ENCODE measurements at regions not wholly inside any gene's neighbourhood (a gene's known extent, or its start where the extent isn't known, plus 50 kb on each side); places are given as distances from the start of the nearest gene placed in this dataset.

DNA sequence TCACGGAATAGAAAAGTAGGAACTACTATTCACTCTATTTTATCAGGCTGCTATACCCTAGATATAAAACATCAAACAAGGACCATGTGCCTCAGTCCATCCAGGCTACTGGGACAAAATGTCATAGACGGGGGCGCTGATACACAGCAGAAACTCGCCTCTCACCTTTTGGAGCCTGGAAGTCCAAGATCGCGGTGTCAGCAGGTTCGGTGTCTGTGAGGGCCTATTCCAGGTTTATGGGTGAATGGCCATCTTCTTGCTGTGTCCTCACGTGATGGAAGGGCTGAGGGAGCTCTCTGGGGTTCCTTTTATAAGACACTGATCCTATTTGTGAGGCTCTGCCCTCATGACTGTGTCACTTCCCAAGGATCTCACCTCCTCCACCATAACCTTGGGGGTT, 89.5 kb downstream of the DLL1 start (continued):
- TF ChIP-seq FOXM1 (IDR thresholded peaks at IDR 0.05; ENCODE audit: low read depth), result no peak

GRCh38 chr6:170200458-170200891, 90.4 kb downstream of the DLL1 start:
- WGBS (ENCODE audit: low lambda C conversion rate), result 29% methylated on average over 9 of the region's 9 CpGs
- H3K4me1 ChIP-seq (ENCODE audit: control insufficient read depth in 1 of 2, insufficient read depth in 2 of 2, low read depth in 1 of 2, low read length in 1 of 2), result no peaks in the 10 kb centered on the region
- H3K27me3 ChIP-seq (ENCODE audit: insufficient read depth), result no peaks in the 10 kb centered on the region
- H3K79me2 ChIP-seq (ENCODE audit: insufficient read depth), result no peaks in the 10 kb centered on the region
- H4K20me1 ChIP-seq (ENCODE audit: insufficient read depth), result no peaks in the 10 kb centered on the region
- peaks cover 8% of the 10 kb centered on the region; the same call in 1 of the 2 replicates for H3K9me3 ChIP-seq
- ChIA-PET POLR2A (no interaction called here), CTCF (no interaction called here)
- no peak overlapping the region for H3K9ac ChIP-seq
- no peak overlapping the region for H3K4me3 ChIP-seq (ENCODE audit: low read depth in 2 of 2, low read length in 1 of 2)
- no peaks in the 10 kb centered on the region for H3K36me3 ChIP-seq (replicated peaks in 1 of 2; ENCODE audit: control insufficient read depth in 1 of 2, insufficient read depth in 2 of 2, low read length in 1 of 2)
- no peak overlapping the region for H3K27ac ChIP-seq (ENCODE audit: low read depth in 2 of 2, low read length in 1 of 2)
- no peaks in the 10 kb centered on the region for H3F3A ChIP-seq (replicated peaks; ENCODE audit: insufficient read depth)
- H3K4me2 ChIP-seq, result no peak overlapping the region
- TF ChIP-seq, protein P1, sequence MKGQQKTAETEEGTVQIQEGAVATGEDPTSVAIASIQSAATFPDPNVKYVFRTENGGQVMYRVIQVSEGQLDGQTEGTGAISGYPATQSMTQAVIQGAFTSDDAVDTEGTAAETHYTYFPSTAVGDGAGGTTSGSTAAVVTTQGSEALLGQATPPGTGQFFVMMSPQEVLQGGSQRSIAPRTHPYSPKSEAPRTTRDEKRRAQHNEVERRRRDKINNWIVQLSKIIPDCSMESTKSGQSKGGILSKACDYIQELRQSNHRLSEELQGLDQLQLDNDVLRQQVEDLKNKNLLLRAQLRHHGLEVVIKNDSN (IDR thresholded peaks at IDR 0.05; ENCODE audit: borderline replicate concordance, low read depth), result no peak
- TF ChIP-seq, protein P2, sequence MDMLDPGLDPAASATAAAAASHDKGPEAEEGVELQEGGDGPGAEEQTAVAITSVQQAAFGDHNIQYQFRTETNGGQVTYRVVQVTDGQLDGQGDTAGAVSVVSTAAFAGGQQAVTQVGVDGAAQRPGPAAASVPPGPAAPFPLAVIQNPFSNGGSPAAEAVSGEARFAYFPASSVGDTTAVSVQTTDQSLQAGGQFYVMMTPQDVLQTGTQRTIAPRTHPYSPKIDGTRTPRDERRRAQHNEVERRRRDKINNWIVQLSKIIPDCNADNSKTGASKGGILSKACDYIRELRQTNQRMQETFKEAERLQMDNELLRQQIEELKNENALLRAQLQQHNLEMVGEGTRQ (IDR thresholded peaks at IDR 0.05; ENCODE audit: borderline replicate concordance, low read depth, low read length), result no peak
- TF ChIP-seq PBX3 (IDR thresholded peaks at IDR 0.05) (no peak), RAD21 (IDR thresholded peaks at IDR 0.05; ENCODE audit: low read length) (no peak), FOSL2 (IDR thresholded peaks at IDR 0.05; ENCODE audit: borderline replicate concordance, low read depth) (no peak), NFIC (IDR thresholded peaks at IDR 0.05; ENCODE audit: borderline replicate concordance) (no peak), CTCF (IDR thresholded peaks at IDR 0.05) (no peak), MXI1 (IDR thresholded peaks at IDR 0.05; ENCODE audit: low read depth, low read length) (no peak), EP300 (IDR thresholded peaks at IDR 0.05; ENCODE audit: borderline replicate concordance in 1 of 2, low read depth in 1 of 2, low read length in 1 of 2) (no peak), POLR2AphosphoS5 (IDR thresholded peaks at IDR 0.05; ENCODE audit: low read depth, low read length) (no peak), NRF1 (IDR thresholded peaks at IDR 0.05; ENCODE audit: low read depth, low read length) (no peak), YY1 (IDR thresholded peaks at IDR 0.05; ENCODE audit: low read depth) (no peak), FOXM1 (IDR thresholded peaks at IDR 0.05; ENCODE audit: low read depth) (no peak), RFX5 (IDR thresholded peaks at IDR 0.05; ENCODE audit: low read length) (no peak), RXRA (IDR thresholded peaks at IDR 0.05; ENCODE audit: borderline replicate concordance, low read depth) (no peak), TCF12 (IDR thresholded peaks at IDR 0.05) (no peak), MAX (IDR thresholded peaks at IDR 0.05; ENCODE audit: low read depth) (no peak), EZH2phosphoT487 (IDR thresholded peaks at IDR 0.05; ENCODE audit: borderline replicate concordance, low read depth) (no peak)
- no peak for DNase-seq
- H3K9me2 ChIP-seq, result no peaks in the 10 kb centered on the region
- H2AFZ ChIP-seq (ENCODE audit: low read depth), result no peak overlapping the region

Measured in SK-N-SH (cell line).